Epithelial cell of esophagus (primary cell): ENCODE measurements at regions not wholly inside any gene's neighbourhood (a gene's known extent, or its start where the extent isn't known, plus 50 kb on each side); places are given as distances from the start of the nearest gene placed in this dataset.
A peak's percentile ranks its signal among the peaks of the same experiment; 100 is the strongest.

ENCODE experiments used
- DNase-seq: peaks from one replicate; pipeline ENCODE4 v3.0.0; 2010; ENCODE audit warnings: low read depth
- H3K4me3 ChIP-seq: 2 replicates; pipeline ENCODE4 v1.5.1; 2011; ENCODE audit warnings: mild to moderate bottlenecking, low read length, control low read depth
- TF ChIP-seq, protein P1 (sequence below): IDR thresholded peaks from 2 replicates; pipeline ENCODE4 v1.5.1; 2011; ENCODE audit warnings: low read depth, mild to moderate bottlenecking, low read length, control low read depth, inconsistent platforms; ENCODE audit not compliant: insufficient read depth; ENCODE audit errors: missing control alignments

DNA sequence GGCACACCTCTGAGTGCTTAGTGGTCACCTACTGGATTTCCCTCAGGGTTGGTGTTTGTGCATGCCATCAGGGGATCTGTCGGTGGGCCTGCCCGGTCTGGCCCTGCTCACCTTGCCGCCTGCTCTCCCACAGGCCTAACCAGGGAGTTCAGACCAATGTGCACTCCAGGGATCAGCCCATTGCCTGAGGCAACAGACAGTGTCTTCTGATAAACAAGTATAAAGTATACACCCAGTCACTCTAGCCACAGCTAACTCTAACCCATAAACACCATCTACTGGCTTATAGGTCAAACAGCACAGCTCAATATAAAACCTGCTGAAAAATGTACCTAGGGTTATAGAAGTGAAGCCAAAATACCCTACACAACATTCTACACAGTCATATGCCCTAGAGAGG is 1300.0 kb downstream of the PLA2G4A start:
- peak; percentile 71 for DNase-seq
- H3K4me3 ChIP-seq, result no peak overlapping the region
- TF ChIP-seq, protein P1, sequence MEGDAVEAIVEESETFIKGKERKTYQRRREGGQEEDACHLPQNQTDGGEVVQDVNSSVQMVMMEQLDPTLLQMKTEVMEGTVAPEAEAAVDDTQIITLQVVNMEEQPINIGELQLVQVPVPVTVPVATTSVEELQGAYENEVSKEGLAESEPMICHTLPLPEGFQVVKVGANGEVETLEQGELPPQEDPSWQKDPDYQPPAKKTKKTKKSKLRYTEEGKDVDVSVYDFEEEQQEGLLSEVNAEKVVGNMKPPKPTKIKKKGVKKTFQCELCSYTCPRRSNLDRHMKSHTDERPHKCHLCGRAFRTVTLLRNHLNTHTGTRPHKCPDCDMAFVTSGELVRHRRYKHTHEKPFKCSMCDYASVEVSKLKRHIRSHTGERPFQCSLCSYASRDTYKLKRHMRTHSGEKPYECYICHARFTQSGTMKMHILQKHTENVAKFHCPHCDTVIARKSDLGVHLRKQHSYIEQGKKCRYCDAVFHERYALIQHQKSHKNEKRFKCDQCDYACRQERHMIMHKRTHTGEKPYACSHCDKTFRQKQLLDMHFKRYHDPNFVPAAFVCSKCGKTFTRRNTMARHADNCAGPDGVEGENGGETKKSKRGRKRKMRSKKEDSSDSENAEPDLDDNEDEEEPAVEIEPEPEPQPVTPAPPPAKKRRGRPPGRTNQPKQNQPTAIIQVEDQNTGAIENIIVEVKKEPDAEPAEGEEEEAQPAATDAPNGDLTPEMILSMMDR, result peak; percentile 46

DNA sequence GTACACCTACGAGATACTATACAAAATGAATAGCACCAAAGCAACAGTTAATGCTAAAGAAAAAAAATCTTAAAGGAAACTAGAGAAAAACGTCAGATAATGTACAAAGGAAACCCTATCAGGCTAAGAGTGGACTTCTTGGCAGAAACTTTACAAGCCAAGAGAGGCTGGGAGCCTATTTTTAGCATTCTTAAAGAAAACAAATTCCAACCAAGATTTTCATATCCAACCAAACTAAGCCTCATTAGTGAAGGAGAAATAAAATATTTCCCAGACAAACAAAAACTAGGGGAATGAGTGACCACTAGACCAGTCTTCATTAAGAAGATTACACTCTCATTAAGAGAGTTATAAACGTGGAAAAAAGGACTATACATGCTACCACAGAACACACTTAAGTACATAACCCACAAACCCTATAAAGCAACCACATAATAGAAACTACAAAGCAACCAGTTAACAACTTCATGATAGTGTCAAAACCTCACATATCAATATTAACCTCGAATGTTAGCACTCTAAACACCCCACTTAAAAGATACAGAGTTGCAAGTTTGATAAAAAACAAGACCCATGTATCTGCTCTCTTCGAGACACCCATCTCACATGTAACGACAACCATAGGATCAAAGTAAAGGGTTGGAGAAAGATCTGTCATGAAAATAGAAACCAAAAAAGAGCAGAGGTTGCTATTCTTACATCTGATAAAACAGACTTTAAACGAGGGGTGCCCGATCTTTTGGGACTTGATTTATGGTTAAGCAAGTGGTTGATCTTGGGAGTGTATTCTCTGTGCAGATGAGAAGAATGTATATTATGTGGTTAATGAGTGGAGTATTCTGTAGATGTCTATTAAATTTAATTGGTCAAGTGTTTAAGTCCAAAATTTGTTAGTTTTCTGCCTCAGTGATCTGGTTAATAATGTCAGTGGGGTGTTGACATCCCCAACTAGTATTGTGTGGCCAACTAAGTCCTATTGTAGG is 1301.4 kb downstream of the PLA2G4A start:
- DNase-seq, result no peak
- TF ChIP-seq, protein P1, result no peak
- H3K4me3 ChIP-seq, result no peak overlapping the region

DNA sequence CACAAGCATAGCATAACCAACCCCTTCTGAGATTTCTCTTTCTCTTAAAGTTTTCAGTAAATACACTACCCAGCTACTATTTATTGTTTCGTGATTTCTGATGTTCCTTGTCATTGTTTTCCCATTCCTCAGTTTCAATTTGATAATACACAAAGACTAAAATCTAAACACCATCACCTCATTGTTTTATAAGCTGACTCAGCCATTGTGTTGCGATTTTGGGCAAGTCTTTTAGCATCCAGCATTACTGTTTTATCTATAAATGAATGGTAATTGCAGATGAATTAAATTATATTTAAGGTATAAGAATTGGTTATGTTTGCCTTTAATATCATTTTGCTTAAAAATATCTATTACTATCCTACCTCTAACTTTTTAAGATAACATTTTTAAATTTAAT is 1308.5 kb downstream of the PLA2G4A start:
- no peak for DNase-seq
- H3K4me3 ChIP-seq, result no peak overlapping the region
- TF ChIP-seq, protein P1, result no peak

DNA sequence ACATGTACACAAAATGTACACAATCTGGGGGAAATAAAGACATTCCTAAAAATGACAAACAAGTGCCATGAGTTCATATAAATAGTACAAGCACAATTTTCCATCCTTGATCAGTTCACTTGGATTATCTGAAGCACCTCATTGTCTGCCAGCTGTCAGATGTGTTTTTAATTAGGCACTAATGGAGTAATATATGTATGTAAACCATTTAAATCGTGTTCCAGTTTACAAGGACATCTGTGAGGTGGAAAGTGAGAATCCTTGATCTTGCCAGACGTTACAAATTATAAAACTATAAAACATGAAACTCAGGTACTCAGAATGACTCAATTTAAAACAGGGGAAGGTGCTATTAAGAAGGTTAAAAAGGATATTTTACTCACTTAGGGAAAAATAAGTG is 1312.2 kb downstream of the PLA2G4A start:
- no peak for DNase-seq
- TF ChIP-seq, protein P1, result no peak
- no peak overlapping the region for H3K4me3 ChIP-seq

DNA sequence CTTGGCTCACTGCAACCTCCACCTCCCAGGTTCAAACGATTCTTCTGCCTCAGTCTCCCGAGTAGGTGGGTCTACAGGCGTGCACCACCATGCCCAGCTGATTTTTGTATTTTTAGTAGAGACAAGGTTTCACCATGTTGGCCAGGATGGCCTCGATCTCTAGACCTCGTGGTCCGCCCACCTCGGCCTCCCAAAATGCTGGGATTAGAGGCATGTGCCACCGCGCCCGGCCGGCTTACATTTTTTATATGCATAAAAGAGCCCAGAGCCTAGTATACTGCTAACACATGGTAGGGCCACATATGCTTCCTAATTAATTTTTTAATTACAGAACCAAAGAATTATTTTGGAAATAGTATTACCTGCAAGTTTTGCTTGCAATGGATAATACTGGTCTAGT is 1325.4 kb downstream of the PLA2G4A start:
- no peak for DNase-seq
- no peak overlapping the region for H3K4me3 ChIP-seq
- TF ChIP-seq, protein P1, result no peak

DNA sequence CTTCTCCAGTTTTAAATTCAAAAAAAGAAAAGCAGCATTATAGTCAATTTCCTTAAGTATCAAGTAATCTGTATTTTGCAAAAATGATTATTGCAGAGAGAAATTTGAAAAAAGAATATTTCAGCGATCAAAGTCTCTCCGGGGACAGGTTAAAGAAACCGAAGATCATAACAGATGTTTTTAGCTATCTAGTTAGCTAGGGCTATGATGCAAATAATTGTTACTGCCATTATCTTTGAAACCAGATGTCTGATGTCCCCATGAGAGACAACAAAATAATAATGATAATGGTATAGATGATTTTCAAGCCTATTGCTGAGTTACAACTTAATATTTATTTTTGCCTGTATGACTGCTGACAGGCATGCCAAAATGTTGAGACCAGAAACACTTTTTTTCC is 1326.0 kb downstream of the PLA2G4A start:
- TF ChIP-seq, protein P1, result no peak
- no peak for DNase-seq
- H3K4me3 ChIP-seq, result no peak overlapping the region
